ENCODE measurements at regions not wholly inside any gene's neighbourhood (a gene's known extent, or its start where the extent isn't known, plus 50 kb on each side); places are given as distances from the start of the nearest gene placed in this dataset.
A peak's percentile ranks its signal among the peaks of the same experiment; 100 is the strongest.
"Not testable (repeated sequence)": the region's sequence is repeated elsewhere in the genome, so short reads cannot be mapped to it uniquely, and the experiment has no call there.

- H3K27me3 ChIP-seq (ENCODE audit: insufficient read depth, low read length, poor library complexity, severe bottlenecking); H3K36me3 Mint-ChIP-seq; CTCF ChIA-PET; H3K4me3 Mint-ChIP-seq; H3K4me3 ChIP-seq (ENCODE audit: low read length); H3K4me1 ChIP-seq (ENCODE audit: insufficient read depth, low read length); H3K9me3 ChIP-seq (ENCODE audit: low read length); H3K36me3 ChIP-seq (ENCODE audit: insufficient read depth, low read length); H3K9me3 Mint-ChIP-seq; DNase-seq; POLR2A ChIA-PET; H3K27ac ChIP-seq (ENCODE audit: low read depth, low read length); H3K4me1 Mint-ChIP-seq: not testable (repeated sequence)
- H3K27ac Mint-ChIP-seq: peak overlapping the region in 1 of 8 donors; percentile 9
- H3K27me3 Mint-ChIP-seq: peaks cover 0 to 25% of the 10 kb centered on the region in 2 donors
Measured at GRCh38 chr2:88802026-88802425, 110.6 kb downstream of the RPIA start.

GRCh38 chr2:88807237-88807962 lies 115.9 kb downstream of the RPIA start:
- Histone ChIP-seq H3K4me1 (ENCODE audit: insufficient read depth, low read length) (no peaks in the 10 kb centered on the region), H3K9me3 (ENCODE audit: low read length) (no peaks in the 10 kb centered on the region), H3K36me3 (ENCODE audit: insufficient read depth, low read length) (no peaks in the 10 kb centered on the region), H3K27me3 (ENCODE audit: insufficient read depth, low read length, poor library complexity, severe bottlenecking) (no peaks in the 10 kb centered on the region), H3K4me3 (ENCODE audit: low read length) (no peak overlapping the region), H3K27ac (ENCODE audit: low read depth, low read length) (no peak overlapping the region)
- Mint-ChIP-seq H3K27me3 (peaks cover 10 to 35% of the 10 kb centered on the region in 2 donors), H3K4me3 (no peak overlapping the region), H3K27ac (peak overlapping the region in 1 of 8 donors; percentile 54), H3K9me3 (peaks cover 0 to 2% (median 0%) of the 10 kb centered on the region in 5 donors), H3K4me1 (no peaks in the 10 kb centered on the region), H3K36me3 (peaks cover 0 to 1% (median 0%) of the 10 kb centered on the region in 3 donors)
- DNase-seq: no peak
- CTCF ChIA-PET: no interaction called here
- POLR2A ChIA-PET: no interaction called here

- no peak overlapping the region for H3K27ac Mint-ChIP-seq
- no peaks in the 10 kb centered on the region for H3K36me3 ChIP-seq (ENCODE audit: insufficient read depth, low read length)
- H3K4me3 ChIP-seq (ENCODE audit: low read length): no peak overlapping the region
- DNase-seq: no peak
- H3K4me1 ChIP-seq (ENCODE audit: insufficient read depth, low read length): no peaks in the 10 kb centered on the region
- H3K9me3 ChIP-seq (ENCODE audit: low read length): no peaks in the 10 kb centered on the region
- POLR2A ChIA-PET: no interaction called here
- CTCF ChIA-PET: no interaction called here
- H3K27ac ChIP-seq (ENCODE audit: low read depth, low read length): no peak overlapping the region
- peaks cover 11 to 38% of the 10 kb centered on the region in 2 donors for H3K27me3 Mint-ChIP-seq
- H3K9me3 Mint-ChIP-seq: peaks cover 0 to 2% (median 0%) of the 10 kb centered on the region in 5 donors
- no peaks in the 10 kb centered on the region for H3K4me1 Mint-ChIP-seq
- no peaks in the 10 kb centered on the region for H3K27me3 ChIP-seq (ENCODE audit: insufficient read depth, low read length, poor library complexity, severe bottlenecking)
- H3K36me3 Mint-ChIP-seq: peaks cover 0 to 2% (median 0%) of the 10 kb centered on the region in 3 donors
- no peak overlapping the region for H3K4me3 Mint-ChIP-seq
Measured at GRCh38 chr2:88808083-88808482, 116.6 kb downstream of the RPIA start.

- H3K27ac Mint-ChIP-seq: no peak overlapping the region
- no peak for DNase-seq
- H3K9me3 Mint-ChIP-seq: peaks cover 0 to 5% (median 0%) of the 10 kb centered on the region in 5 donors
- H3K27ac ChIP-seq (ENCODE audit: low read depth, low read length): no peak overlapping the region
- H3K36me3 ChIP-seq (ENCODE audit: insufficient read depth, low read length): no peaks in the 10 kb centered on the region
- no peaks in the 10 kb centered on the region for H3K27me3 ChIP-seq (ENCODE audit: insufficient read depth, low read length, poor library complexity, severe bottlenecking)
- CTCF ChIA-PET: no interaction called here
- no peaks in the 10 kb centered on the region for H3K4me1 Mint-ChIP-seq
- peaks cover 0 to 3% (median 2%) of the 10 kb centered on the region in 3 donors for H3K36me3 Mint-ChIP-seq
- H3K4me1 ChIP-seq (ENCODE audit: insufficient read depth, low read length): no peaks in the 10 kb centered on the region
- H3K4me3 Mint-ChIP-seq: no peak overlapping the region
- H3K4me3 ChIP-seq (ENCODE audit: low read length): no peak overlapping the region
- H3K9me3 ChIP-seq (ENCODE audit: low read length): no peaks in the 10 kb centered on the region
- POLR2A ChIA-PET: no interaction called here
- H3K27me3 Mint-ChIP-seq: peaks cover 11 to 38% of the 10 kb centered on the region in 2 donors
Measured at GRCh38 chr2:88808652-88809051, 117.2 kb downstream of the RPIA start.

DNA sequence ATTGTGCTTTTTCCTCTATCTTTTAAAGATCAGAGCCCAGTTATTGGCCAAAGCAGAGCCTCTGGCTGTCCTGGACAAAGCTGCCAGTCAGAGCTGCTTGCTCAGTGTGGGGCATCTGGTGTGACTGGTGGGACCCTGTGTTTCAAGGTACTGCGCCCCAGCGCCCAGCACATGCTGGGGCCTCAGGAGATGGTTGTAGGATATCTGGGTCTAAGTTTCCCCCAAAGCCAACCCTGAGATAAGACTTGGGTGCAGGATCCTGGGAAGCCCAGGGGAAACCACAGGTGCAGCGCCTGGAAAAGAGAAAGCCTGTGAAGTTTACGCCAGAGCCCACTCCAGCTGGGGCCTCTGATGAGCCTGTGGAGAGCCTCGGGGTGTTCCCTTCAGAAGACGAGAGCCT lies 117.7 kb downstream of the RPIA start:
- Histone ChIP-seq H3K9me3 (ENCODE audit: low read length) (no peaks in the 10 kb centered on the region), H3K27me3 (ENCODE audit: insufficient read depth, low read length, poor library complexity, severe bottlenecking) (no peaks in the 10 kb centered on the region), H3K36me3 (ENCODE audit: insufficient read depth, low read length) (no peaks in the 10 kb centered on the region), H3K4me3 (ENCODE audit: low read length) (no peak overlapping the region), H3K27ac (ENCODE audit: low read depth, low read length) (no peak overlapping the region), H3K4me1 (ENCODE audit: insufficient read depth, low read length) (no peaks in the 10 kb centered on the region)
- peaks cover 0 to 5% (median 0%) of the 10 kb centered on the region in 5 donors for H3K9me3 Mint-ChIP-seq
- H3K4me3 Mint-ChIP-seq: no peak overlapping the region
- H3K4me1 Mint-ChIP-seq: no peaks in the 10 kb centered on the region
- no peak overlapping the region for H3K27ac Mint-ChIP-seq
- peaks cover 11 to 38% of the 10 kb centered on the region in 2 donors for H3K27me3 Mint-ChIP-seq
- ChIA-PET POLR2A (no interaction called here), CTCF (no interaction called here)
- no peak for DNase-seq
- peaks cover 0 to 3% (median 2%) of the 10 kb centered on the region in 3 donors for H3K36me3 Mint-ChIP-seq

DNA sequence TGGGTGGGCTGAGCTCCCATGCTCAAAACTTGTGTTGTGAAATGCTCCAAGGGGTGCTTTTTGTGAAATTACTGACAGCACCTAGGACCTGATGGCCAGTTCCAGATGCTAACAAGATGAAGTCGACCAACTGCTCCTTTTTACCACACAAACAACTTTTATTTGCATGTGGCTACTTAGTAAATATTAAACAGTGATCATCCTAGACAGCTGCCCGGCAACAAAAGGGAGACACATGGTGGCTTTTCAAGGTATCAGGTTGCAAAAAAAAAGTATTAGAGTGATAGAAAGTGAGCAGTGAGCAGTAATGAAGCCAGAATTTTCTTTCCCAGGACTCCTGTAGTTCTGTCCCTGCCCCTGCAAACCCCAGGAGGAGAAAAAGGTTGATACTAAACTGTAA lies 118.5 kb downstream of the RPIA start:
- Mint-ChIP-seq H3K9me3 (peaks cover 0 to 6% (median 3%) of the 10 kb centered on the region in 5 donors), H3K4me3 (no peak overlapping the region), H3K4me1 (no peaks in the 10 kb centered on the region), H3K27ac (no peak overlapping the region), H3K27me3 (peaks cover 11 to 38% of the 10 kb centered on the region in 2 donors), H3K36me3 (peaks cover 0 to 3% (median 2%) of the 10 kb centered on the region in 3 donors)
- H3K36me3 ChIP-seq (ENCODE audit: insufficient read depth, low read length): no peaks in the 10 kb centered on the region
- H3K27me3 ChIP-seq (ENCODE audit: insufficient read depth, low read length, poor library complexity, severe bottlenecking): no peaks in the 10 kb centered on the region
- ChIA-PET CTCF (no interaction called here), POLR2A (no interaction called here)
- no peaks in the 10 kb centered on the region for H3K9me3 ChIP-seq (ENCODE audit: low read length)
- H3K27ac ChIP-seq (ENCODE audit: low read depth, low read length): no peak overlapping the region
- no peak overlapping the region for H3K4me3 ChIP-seq (ENCODE audit: low read length)
- no peak for DNase-seq
- no peaks in the 10 kb centered on the region for H3K4me1 ChIP-seq (ENCODE audit: insufficient read depth, low read length)

DNA sequence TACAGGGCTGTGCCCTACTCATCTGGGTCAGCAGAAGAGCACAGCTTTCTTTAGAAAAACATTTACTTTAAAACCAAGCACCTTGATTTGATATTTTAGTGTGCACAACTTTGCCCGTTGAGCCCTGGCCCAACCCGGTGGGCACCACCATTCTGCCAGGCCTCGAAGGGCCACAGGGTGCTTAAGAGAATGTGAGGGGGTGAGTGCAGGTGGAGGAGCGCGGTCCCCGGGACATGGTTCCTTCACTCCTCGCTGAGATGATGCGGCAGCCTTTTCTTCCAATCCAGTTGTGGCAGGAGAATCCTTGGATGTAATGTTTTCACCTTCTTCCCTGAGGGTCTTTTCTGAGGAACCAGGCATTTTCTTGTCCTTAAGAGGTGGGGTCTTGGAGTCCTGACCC lies 119.0 kb downstream of the RPIA start:
- DNase-seq: no peak
- Histone ChIP-seq H3K36me3 (ENCODE audit: insufficient read depth, low read length) (no peaks in the 10 kb centered on the region), H3K27me3 (ENCODE audit: insufficient read depth, low read length, poor library complexity, severe bottlenecking) (no peaks in the 10 kb centered on the region), H3K9me3 (ENCODE audit: low read length) (no peaks in the 10 kb centered on the region), H3K4me3 (ENCODE audit: low read length) (no peak overlapping the region), H3K27ac (ENCODE audit: low read depth, low read length) (no peak overlapping the region), H3K4me1 (ENCODE audit: insufficient read depth, low read length) (no peaks in the 10 kb centered on the region)
- Mint-ChIP-seq H3K9me3 (peaks cover 0 to 8% (median 6%) of the 10 kb centered on the region in 5 donors), H3K4me1 (no peaks in the 10 kb centered on the region), H3K36me3 (peaks cover 0 to 3% (median 2%) of the 10 kb centered on the region in 3 donors), H3K27me3 (peaks cover 11 to 38% of the 10 kb centered on the region in 2 donors), H3K27ac (no peak overlapping the region), H3K4me3 (no peak overlapping the region)
- POLR2A ChIA-PET: no interaction called here
- CTCF ChIA-PET: no interaction called here

DNA sequence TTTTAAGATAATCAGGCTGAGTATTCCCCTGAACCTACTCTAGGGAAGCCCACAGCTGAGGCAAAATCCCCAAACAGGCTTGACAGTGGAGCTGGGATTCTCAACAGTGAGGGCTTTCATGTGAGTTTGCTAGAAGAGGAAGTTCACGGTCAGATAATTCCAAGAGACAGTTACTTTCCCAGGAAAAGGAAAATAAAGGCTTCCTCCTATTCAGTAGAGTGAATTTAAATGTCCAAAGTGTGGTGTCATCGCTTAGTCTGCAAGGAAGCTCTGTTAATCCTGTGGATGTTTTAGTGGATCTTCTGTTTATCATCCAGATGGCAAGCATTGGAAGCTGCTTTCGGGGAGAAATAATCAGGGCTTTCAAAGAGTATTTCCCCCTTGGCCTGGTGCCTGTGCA lies 119.8 kb downstream of the RPIA start:
- Histone ChIP-seq H3K36me3 (ENCODE audit: insufficient read depth, low read length) (no peaks in the 10 kb centered on the region), H3K4me1 (ENCODE audit: insufficient read depth, low read length) (no peaks in the 10 kb centered on the region), H3K27me3 (ENCODE audit: insufficient read depth, low read length, poor library complexity, severe bottlenecking) (no peaks in the 10 kb centered on the region), H3K4me3 (ENCODE audit: low read length) (no peak overlapping the region), H3K9me3 (ENCODE audit: low read length) (no peaks in the 10 kb centered on the region), H3K27ac (ENCODE audit: low read depth, low read length) (no peak overlapping the region)
- no peak for DNase-seq
- no peak overlapping the region for H3K4me3 Mint-ChIP-seq
- ChIA-PET POLR2A (no interaction called here), CTCF (no interaction called here)
- H3K27me3 Mint-ChIP-seq: peaks cover 11 to 38% of the 10 kb centered on the region in 2 donors
- peaks cover 0 to 3% (median 2%) of the 10 kb centered on the region in 3 donors for H3K36me3 Mint-ChIP-seq
- H3K27ac Mint-ChIP-seq: no peak overlapping the region
- H3K4me1 Mint-ChIP-seq: no peaks in the 10 kb centered on the region
- peaks cover under 1 to 9% (median 8%) of the 10 kb centered on the region in 5 donors for H3K9me3 Mint-ChIP-seq
